EH (cell line): ENCODE measurements at regions not wholly inside any gene's neighbourhood (a gene's known extent, or its start where the extent isn't known, plus 50 kb on each side); places are given as distances from the start of the nearest gene placed in this dataset.

ENCODE experiments used
- DNase-seq: peaks from one replicate; pipeline ENCODE4 v3.0.0-alpha.2; 2015; ENCODE audit warnings: low read depth

GRCh38 chr6:164917211-164917610 is 392.2 kb downstream of the C6orf118 start:
- DNase-seq = no peak

- DNase-seq = no peak
These were observed 393.3 kb downstream of the C6orf118 start for GRCh38 chr6:164916087-164916486.

DNA sequence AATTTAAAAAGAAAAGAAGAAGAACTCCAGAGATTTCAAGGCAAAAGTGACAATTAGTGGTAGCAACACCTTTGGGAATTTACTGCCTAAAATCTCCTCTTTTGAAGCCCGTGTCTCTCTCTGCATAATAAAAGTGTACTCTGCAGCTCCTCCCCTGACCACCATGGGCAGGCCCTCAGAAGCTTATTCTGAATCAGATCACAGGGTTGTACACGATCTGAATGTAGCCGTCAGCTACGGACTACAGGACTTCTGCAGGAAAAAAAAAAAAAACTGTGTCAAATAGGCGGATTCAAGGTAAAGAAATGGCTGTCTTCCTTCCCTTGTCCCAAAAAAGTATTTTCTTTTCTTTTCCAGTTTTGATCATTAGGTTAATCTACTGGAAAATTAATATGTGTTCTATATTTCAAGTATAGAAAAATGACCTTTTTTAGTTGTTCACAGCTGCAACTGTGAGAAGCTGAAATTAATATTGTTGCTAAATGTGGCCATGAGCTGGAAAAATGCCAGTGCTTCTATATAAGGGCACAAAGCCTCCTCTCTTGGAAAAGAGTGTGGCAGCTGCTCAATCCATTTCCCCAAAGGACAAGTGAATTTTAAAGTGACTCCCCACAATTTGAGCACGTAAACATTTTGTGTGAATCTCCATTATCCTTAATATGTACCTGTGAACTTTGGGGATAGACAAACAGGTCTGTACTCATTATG is 397.4 kb downstream of the C6orf118 start:
- no peak for DNase-seq

DNA sequence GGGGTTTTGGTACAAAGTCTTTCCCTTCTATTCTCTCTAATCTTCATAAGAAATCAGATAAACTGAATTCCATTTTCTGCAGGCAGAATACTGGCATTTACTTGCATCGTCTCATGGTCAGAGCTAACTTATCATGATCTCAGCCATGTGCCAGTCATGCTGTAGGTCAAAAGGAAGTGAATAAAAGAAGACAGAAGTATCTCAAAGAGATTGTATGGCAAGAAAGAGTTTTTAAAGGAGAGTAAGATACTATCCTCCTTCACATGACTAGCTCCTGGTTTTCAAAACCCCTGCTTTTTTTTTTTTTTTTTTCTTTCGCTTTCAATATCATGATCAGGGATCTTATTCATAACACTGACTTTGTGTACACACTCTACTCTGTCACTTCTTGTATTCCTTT is 398.3 kb downstream of the C6orf118 start:
- no peak for DNase-seq

DNA sequence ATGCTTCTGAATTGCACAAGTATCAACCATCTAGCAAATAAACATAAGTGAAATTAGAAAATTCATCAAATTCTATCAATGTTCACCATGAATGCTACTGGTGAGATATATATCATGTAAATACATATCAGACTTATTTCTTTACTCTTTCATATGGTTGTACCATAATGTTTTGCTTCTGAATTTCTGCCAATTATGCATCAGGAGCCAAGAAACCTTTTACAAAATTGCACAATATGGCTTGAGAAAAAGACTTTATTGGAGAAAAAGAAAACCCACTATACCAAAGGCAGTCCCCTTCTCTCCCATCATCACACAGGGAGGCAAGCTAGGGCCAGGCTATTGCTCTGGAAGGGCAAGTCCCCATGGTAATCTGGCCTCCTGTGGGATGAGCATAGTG is 402.6 kb downstream of the C6orf118 start:
- no peak for DNase-seq

DNA sequence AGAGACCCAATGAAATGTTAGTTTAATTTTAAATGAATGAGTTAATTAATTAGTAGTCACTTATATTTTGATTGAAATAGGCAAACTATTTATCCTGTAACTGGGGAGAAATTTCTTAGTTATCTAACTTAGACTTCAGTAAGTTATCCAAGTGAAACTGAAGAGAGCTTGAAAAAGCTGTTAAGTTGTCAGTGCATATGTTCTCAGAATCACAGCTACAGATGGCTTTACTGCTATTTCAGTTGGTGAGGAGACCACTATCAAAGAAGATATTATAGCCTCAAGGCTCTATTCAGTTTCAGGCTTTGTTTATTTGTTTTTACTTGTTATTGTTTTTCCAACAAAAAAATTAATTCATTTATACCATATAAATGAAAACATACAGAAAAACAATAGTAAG is 404.1 kb downstream of the C6orf118 start:
- no peak for DNase-seq

DNA sequence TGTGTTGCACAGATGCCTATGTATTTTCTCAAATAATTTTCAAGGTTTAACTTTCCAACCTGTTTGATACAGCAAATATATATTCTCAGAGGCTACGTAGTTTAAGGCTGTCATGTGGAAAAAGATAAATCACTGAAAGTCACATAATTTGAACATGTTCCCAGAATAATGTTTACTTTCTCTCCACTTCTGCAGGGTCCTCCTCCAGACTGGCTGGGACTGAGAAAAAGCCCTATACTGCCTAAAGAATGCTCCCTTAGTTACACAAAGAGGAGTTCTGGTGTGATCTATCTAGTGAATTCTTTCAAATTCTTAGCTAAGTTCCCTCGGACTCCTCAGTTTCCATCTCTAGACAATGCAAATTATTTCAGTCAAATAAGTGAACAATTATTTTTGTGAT is 411.0 kb downstream of the C6orf118 start:
- no peak for DNase-seq

DNA sequence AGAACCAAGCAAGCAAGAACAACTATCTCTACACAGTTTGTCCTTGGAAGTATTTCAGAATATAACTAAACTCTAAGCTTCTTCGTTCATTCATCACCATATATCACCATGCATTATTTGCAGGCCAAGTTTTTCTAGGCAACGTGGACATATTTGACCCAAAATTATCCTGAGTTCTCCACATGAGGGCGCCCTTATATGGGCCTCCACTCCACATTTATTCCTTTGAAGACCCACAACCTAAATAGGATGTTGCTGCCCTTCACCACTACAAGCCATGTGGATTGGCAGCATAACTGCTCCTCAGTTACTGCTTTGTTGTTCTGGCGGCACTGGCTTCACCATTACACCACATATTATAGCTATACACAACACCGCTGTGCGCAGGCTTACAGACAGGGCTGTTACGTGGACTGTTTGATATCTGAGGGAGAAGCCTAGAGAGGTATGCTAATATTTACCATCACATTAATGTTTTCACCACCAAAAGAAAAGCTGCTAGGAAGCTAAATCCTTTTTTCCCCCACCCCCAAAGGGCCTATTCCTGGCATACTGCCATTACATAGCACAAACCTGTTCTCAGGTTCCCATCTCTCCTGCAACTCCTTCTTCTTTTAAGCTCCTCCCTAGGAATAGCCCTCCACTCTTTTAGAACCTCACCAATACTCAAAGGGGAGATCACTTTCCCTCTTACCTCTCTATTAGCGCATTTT is 411.7 kb downstream of the C6orf118 start:
- DNase-seq = no peak

DNA sequence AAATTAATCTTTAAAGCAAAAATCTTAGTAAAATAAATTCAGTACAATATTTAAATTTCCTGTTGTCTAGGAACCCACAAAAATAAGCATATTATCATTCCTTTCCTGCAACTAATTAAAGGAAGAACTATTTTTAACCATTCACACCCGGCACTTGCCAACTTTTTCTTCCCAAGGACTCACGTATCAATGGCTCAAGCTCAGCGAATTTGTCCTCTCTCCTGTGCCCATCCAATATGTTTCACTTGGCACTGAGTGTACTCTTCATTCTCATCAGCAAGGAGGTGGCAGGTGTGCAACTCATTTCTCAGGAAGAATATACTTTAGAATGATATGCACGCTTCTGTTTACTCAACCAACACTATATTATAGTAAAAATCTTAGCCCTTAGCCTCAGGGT is 419.4 kb downstream of the C6orf118 start:
- no peak for DNase-seq

- no peak for DNase-seq
These were observed 421.7 kb downstream of the C6orf118 start for GRCh38 chr6:164887660-164888059.

- DNase-seq = no peak
These were observed 427.2 kb downstream of the C6orf118 start for GRCh38 chr6:164882236-164882635.

DNA sequence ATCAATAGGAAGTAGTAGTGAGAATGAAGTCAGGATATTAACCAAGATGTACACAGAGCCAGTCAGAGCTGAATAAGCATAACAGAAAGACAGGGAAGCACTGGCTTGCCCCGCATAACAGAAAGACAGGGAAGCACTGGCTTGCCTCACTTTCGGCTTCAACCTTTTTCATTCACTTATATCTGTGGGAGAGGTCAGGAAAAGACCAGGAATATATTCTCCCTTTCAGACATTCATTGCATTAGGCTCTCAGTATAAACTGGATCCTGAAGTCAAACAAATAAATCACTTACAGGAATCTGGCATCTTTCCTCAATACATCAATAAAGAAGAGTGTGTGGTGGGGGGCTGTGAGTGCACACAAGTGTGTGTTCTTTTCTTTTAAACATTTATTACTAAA is 437.6 kb downstream of the C6orf118 start:
- DNase-seq = no peak

GRCh38 chr6:164870164-164870563 is 439.2 kb downstream of the C6orf118 start:
- DNase-seq = no peak

DNA sequence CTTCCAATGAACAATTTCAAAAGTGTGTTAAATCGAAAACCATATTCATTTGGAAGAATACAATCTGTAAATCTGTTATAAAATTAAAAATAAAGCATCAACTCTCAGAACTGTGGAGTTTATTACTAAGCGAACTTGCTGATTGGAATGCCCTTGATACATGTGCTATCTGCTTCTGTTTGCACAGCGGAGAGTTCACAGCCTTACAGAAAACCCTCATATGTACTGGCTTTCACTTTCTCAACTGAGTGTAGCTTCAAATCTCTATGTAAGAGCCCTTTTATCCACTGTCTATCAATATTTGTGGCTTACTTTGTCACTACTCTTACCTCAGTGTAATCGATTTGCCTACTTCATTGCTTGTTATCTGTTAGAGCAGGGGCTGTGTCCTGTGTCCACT is 447.4 kb downstream of the C6orf118 start:
- no peak for DNase-seq

DNA sequence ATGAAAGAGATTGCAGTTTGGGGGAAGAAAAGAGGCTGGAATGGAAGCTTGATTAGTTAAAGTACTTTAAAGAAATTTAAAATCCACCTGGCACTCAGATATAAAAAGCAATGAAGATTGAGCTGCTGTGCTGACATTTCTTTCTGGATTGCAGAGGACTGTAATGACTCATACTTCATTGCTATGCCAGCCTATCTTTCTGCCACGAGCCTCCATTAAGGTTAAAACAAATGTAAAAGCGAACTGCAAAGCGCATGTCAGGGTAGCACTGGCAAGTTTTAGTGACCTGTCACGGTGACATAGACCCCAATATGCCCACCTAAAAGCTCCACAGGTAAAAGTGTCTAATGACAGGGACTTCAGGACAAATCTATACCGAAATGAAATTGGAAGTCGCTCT is 449.6 kb downstream of the C6orf118 start:
- DNase-seq = no peak

DNA sequence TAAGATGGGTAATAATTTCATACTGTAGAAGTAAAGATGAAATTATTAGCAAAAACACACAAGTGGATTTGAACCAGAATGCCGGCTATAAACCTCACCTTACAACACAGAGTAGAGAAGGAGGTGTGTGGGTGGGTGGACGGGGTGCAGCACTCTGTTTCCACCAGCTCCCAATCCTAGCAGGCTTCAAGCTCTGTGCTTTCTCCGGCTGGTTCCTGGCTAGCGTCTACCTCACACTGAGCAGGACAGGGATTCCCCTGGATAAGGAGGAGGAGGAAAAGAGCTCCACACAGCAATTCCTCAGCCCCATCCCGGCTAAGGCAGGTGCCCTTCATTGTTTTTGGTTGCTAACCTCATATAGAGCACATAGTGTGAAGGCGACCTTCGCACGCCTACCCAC is 453.3 kb downstream of the C6orf118 start:
- DNase-seq = no peak

DNA sequence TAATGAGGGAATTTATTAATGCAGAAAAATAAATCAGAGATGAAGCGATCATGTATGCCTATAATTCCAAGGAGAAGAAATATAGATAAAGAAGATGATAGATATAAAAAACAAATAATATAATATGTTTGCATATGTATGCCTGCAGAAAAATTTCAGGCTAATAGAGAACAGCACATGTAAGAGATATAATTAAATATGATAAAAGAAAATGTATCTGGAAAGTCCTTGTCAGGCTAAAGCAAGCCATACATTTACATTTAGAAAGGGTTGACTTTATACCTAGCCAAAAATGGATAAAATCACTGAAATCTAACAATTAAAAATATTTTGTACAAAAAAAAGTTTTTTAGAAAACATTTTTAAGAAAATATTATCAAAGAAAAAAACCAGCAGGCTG is 454.1 kb downstream of the C6orf118 start:
- no peak for DNase-seq

DNA sequence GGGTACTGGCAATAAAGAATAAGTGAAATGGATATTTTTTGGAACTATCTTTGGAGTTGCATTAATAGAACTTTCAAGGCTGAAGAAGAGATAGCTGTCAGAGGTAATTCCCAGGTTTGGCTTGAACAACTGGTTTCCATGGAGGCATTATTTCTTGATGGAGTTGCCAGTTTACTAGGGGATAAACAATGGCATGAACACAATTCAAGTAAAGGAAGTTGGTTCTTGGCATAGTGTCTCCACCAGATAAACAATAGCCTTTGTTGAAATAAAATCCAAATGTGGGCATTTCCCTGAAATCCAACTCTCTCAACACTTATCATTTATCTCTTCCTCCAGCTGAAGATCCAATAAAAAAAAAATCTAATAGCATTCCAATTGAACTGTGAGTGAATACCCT is 454.9 kb downstream of the C6orf118 start:
- no peak for DNase-seq

- no peak for DNase-seq
These were observed 463.6 kb downstream of the C6orf118 start for GRCh38 chr6:164845773-164846172.

- DNase-seq = no peak
These were observed 467.3 kb downstream of the C6orf118 start for GRCh38 chr6:164842085-164842484.

GRCh38 chr6:164838068-164838615 is 471.3 kb downstream of the C6orf118 start:
- no peak for DNase-seq

- no peak for DNase-seq
These were observed 472.9 kb downstream of the C6orf118 start for GRCh38 chr6:164836486-164836885.

DNA sequence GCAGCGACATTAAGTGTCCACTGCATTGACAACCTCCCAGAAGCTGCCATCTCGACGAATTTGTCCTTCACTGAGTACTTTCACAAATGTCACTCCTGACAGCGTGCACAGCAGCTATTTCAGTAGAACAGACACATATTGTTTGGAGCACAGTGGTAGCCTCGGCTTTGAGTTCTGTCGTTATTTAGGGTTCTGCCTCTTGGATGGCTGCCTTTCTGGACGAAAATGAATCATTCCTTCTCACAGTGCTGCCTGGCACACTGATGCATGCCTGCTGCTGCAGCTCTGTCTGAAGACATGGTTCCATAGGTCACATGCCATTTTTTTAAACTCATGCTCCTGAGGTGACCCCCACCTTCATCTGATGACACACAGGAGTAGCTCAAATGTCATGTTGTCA is 477.0 kb downstream of the C6orf118 start:
- DNase-seq = no peak

DNA sequence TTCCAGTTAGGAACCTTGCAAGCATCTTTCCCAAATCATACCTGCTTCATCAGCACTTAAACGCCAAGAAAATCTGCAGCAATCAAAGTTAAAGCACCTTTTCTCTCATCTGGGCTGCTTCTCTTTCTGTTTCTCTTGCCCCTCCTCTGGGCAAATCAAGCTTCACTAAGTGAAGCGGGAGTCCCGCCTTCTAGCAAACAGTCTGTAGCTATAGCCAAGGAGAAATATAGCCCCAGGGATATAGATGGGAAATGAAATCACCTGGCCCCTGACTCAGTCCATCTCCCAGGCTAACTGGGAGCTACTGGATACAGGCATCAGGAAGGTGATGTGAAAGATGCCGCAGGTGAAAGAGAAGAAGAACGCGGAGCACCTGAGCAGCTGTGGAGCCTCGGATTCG is 481.9 kb downstream of the C6orf118 start:
- DNase-seq = no peak
